ENCODE measurements at regions not wholly inside any gene's neighbourhood (a gene's known extent, or its start where the extent isn't known, plus 50 kb on each side); places are given as distances from the start of the nearest gene placed in this dataset.

DNA sequence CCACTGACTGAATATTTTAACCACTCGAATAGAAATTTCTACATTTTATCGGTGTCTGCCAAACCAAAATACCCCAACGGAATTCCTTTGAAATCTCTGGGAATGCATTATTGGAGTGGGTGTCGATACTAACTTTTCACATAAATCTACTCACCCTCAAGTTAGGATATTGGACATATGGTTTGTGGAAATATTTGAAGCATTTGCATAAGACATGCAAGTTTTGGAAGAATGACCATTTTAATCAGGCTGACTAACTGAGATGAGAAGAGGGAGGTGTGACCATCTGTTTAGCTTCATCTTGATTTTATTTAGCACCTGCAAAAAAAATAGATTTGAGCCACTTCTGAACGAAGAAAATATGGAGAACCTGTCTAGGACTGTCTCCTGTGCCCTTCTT, 61.2 kb downstream of the KLF6 start:
- Mint-ChIP-seq H3K36me3 (no peaks in the 10 kb centered on the region), H3K27ac (no peak overlapping the region)
- H3K79me2 ChIP-seq (ENCODE audit: low read depth), result no peaks in the 10 kb centered on the region

GRCh38 chr10:3720228-3721019, 64.6 kb downstream of the KLF6 start:
- no peaks in the 10 kb centered on the region for H4K20me1 ChIP-seq (ENCODE audit: low read depth)

More for the DNA sequence above, 61.2 kb downstream of the KLF6 start:
- no peaks in the 10 kb centered on the region for H3K27me3 ChIP-seq
- no peak overlapping the region for H3K9ac ChIP-seq
- no peak for DNase-seq (ENCODE audit: low spot score)
- H3K27me3 Mint-ChIP-seq (ENCODE audit: insufficient read depth, low read depth), result peaks cover 6% of the 10 kb centered on the region
- no peaks in the 10 kb centered on the region for H3K9me3 ChIP-seq (ENCODE audit: low read depth)
- no peaks in the 10 kb centered on the region for H3K4me1 ChIP-seq
- H3K4me1 Mint-ChIP-seq, result no peaks in the 10 kb centered on the region
- no peak overlapping the region for H3K4me3 Mint-ChIP-seq
- TF ChIP-seq, protein P1, sequence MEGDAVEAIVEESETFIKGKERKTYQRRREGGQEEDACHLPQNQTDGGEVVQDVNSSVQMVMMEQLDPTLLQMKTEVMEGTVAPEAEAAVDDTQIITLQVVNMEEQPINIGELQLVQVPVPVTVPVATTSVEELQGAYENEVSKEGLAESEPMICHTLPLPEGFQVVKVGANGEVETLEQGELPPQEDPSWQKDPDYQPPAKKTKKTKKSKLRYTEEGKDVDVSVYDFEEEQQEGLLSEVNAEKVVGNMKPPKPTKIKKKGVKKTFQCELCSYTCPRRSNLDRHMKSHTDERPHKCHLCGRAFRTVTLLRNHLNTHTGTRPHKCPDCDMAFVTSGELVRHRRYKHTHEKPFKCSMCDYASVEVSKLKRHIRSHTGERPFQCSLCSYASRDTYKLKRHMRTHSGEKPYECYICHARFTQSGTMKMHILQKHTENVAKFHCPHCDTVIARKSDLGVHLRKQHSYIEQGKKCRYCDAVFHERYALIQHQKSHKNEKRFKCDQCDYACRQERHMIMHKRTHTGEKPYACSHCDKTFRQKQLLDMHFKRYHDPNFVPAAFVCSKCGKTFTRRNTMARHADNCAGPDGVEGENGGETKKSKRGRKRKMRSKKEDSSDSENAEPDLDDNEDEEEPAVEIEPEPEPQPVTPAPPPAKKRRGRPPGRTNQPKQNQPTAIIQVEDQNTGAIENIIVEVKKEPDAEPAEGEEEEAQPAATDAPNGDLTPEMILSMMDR (IDR thresholded peaks at IDR 0.05), result no peak
- TF ChIP-seq EZH2 (IDR thresholded peaks at IDR 0.05) (no peak), EZH2phosphoT487 (IDR thresholded peaks at IDR 0.05) (no peak)
- no peak overlapping the region for H3K4me2 ChIP-seq
- no peaks in the 10 kb centered on the region for H3F3A ChIP-seq (ENCODE audit: low read depth)
- H3K9me3 Mint-ChIP-seq, result no peaks in the 10 kb centered on the region
- no peak overlapping the region for H2AFZ ChIP-seq (replicated peaks)
- no peaks in the 10 kb centered on the region for H3K36me3 ChIP-seq
- no peak overlapping the region for H3K27ac ChIP-seq
- no peaks in the 10 kb centered on the region for H4K20me1 ChIP-seq (ENCODE audit: low read depth)
- H3K4me3 ChIP-seq, result no peak overlapping the region

DNA sequence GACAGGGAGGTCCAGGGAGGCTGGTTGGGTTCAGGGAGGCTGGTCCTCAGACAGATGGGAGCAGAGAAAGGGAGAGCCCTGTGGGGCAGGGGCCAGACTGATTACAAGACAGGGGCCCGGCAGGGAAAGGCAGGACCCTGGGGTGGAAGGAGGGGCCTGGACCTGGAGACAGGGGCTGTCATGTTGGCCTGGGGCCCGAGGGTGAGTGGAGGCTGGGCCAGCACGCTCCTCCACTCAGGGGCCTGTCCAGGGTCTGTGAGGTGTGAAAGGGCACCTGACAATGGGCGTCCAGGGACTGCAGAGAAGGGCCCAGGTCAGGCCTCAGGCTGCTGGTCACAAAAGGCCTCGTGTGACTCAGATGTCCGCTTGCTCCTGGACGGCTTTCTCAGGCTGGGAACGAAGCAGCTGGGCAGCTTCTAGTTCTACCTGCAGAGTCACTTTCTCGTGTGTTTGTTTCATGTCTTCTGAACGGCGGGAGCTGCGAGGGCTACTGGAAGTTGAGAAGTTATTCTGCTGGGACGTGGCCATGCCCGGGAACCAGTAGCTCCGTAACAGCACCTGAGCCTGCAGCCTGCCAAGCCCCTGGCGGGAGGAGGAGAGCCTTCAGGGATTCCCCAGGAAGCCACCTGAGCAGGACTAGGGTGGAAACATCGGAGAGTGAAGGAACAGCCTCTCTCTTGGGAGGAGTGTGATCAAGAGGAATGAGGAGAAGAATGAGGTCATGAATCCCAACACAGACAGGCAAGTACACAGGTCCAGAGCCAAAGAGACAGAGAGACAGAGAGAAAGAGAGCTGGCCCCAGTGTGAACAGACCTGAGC, 65.8 kb downstream of the KLF6 start:
- no peak overlapping the region for H3K9ac ChIP-seq
- peaks cover 14% of the 10 kb centered on the region for H3K4me1 Mint-ChIP-seq
- no peak overlapping the region for H2AFZ ChIP-seq (replicated peaks)
- H3K9me3 ChIP-seq (ENCODE audit: low read depth), result no peaks in the 10 kb centered on the region
- no peaks in the 10 kb centered on the region for H3K79me2 ChIP-seq (ENCODE audit: low read depth)
- DNase-seq (ENCODE audit: low spot score), result no peak
- no peak overlapping the region for H3K4me3 Mint-ChIP-seq
- H3K27me3 Mint-ChIP-seq (ENCODE audit: insufficient read depth, low read depth), result peaks cover 5% of the 10 kb centered on the region
- H3K4me2 ChIP-seq, result no peak overlapping the region
- H3K9me3 Mint-ChIP-seq, result no peaks in the 10 kb centered on the region
- H3K36me3 ChIP-seq, result no peaks in the 10 kb centered on the region
- H3K36me3 Mint-ChIP-seq, result no peaks in the 10 kb centered on the region
- no peak overlapping the region for H3K27ac ChIP-seq
- H3K4me3 ChIP-seq, result no peak overlapping the region
- no peaks in the 10 kb centered on the region for H3K4me1 ChIP-seq
- no peaks in the 10 kb centered on the region for H3K27me3 ChIP-seq
- H3F3A ChIP-seq (ENCODE audit: low read depth), result no peaks in the 10 kb centered on the region
- TF ChIP-seq, protein P1 (IDR thresholded peaks at IDR 0.05), result no peak
- TF ChIP-seq EZH2phosphoT487 (IDR thresholded peaks at IDR 0.05), result no peak
- TF ChIP-seq EZH2 (IDR thresholded peaks at IDR 0.05), result no peak
- no peak overlapping the region for H3K27ac Mint-ChIP-seq
- no peaks in the 10 kb centered on the region for H4K20me1 ChIP-seq (ENCODE audit: low read depth)

More at GRCh38 chr10:3720228-3721019, 64.6 kb downstream of the KLF6 start:
- no peaks in the 10 kb centered on the region for H3K79me2 ChIP-seq (ENCODE audit: low read depth)
- H3K27me3 Mint-ChIP-seq (ENCODE audit: insufficient read depth, low read depth), result peaks cover 5% of the 10 kb centered on the region
- H3K27ac Mint-ChIP-seq, result no peak overlapping the region
- H3K27ac ChIP-seq, result no peak overlapping the region
- H3K36me3 Mint-ChIP-seq, result no peaks in the 10 kb centered on the region
- TF ChIP-seq EZH2phosphoT487 (IDR thresholded peaks at IDR 0.05) (no peak), EZH2 (IDR thresholded peaks at IDR 0.05) (no peak)
- TF ChIP-seq, protein P1 (IDR thresholded peaks at IDR 0.05), result no peak
- no peaks in the 10 kb centered on the region for H3K4me1 ChIP-seq
- no peaks in the 10 kb centered on the region for H3K36me3 ChIP-seq
- H3K9ac ChIP-seq, result no peak overlapping the region
- no peaks in the 10 kb centered on the region for H3K9me3 Mint-ChIP-seq
- H3K4me2 ChIP-seq, result no peak overlapping the region
- no peak for DNase-seq (ENCODE audit: low spot score)
- no peaks in the 10 kb centered on the region for H3F3A ChIP-seq (ENCODE audit: low read depth)
- peaks cover 8% of the 10 kb centered on the region for H3K4me1 Mint-ChIP-seq
- no peaks in the 10 kb centered on the region for H3K27me3 ChIP-seq
- H3K9me3 ChIP-seq (ENCODE audit: low read depth), result no peaks in the 10 kb centered on the region
- H3K4me3 Mint-ChIP-seq, result no peak overlapping the region
- H2AFZ ChIP-seq (replicated peaks), result no peak overlapping the region
- H3K4me3 ChIP-seq, result no peak overlapping the region

Data from neural progenitor cell (in vitro differentiated cells).